ENCODE measurements at regions not wholly inside any gene's neighbourhood (a gene's known extent, or its start where the extent isn't known, plus 50 kb on each side); places are given as distances from the start of the nearest gene placed in this dataset.
A peak's percentile ranks its signal among the peaks of the same experiment; 100 is the strongest.

DNA sequence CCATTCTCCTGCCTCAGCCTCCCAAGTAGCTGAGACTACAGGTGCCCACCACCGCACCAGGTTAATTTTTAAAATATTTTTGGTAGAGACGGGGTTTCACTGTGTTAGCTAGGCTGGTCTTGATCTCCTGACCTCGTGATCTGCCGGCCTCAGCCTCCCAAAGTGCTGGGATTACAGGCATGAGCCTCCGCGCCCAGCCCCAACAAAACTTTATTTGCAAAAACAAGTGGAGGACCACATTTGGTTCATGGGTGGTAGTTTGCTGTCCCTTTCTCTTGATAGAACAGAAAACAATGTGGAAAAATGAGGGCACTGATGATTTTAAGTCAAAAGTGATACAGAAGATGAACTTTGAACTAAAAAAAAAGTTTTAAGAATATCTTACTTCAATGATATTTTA is 121.8 kb upstream of the SERPIND1 start:
- TF ChIP-seq, protein P1, sequence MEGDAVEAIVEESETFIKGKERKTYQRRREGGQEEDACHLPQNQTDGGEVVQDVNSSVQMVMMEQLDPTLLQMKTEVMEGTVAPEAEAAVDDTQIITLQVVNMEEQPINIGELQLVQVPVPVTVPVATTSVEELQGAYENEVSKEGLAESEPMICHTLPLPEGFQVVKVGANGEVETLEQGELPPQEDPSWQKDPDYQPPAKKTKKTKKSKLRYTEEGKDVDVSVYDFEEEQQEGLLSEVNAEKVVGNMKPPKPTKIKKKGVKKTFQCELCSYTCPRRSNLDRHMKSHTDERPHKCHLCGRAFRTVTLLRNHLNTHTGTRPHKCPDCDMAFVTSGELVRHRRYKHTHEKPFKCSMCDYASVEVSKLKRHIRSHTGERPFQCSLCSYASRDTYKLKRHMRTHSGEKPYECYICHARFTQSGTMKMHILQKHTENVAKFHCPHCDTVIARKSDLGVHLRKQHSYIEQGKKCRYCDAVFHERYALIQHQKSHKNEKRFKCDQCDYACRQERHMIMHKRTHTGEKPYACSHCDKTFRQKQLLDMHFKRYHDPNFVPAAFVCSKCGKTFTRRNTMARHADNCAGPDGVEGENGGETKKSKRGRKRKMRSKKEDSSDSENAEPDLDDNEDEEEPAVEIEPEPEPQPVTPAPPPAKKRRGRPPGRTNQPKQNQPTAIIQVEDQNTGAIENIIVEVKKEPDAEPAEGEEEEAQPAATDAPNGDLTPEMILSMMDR (IDR thresholded peaks at IDR 0.05; ENCODE audit: extremely low read depth, low read depth, low read length) = no peak
- no peaks in the 10 kb centered on the region for H3K36me3 ChIP-seq (ENCODE audit: insufficient read depth, low read length)
- no peak for DNase-seq (ENCODE audit: insufficient read length, low spot score, missing footprints)

DNA sequence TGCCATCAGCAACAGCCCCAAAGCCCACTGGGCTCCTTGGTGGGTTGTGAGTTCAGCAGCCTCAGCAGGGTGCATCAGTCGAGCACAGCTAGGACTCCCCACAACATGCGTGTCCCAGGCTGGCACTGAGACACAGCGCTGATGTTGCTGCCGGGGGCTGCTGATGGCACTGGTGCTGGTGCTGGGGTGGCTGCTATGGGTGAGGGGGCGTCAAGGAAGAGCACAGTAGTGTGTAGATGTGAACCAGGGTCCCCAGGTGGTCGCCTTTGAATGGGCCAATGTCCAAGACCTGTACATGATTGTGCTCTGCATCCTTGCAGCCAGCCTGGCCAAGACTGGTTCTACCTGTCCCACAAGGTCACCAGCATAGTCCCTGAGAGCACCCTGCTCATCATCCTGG is 121.3 kb upstream of the SERPIND1 start:
- no peaks in the 10 kb centered on the region for H3K79me2 ChIP-seq (ENCODE audit: insufficient read depth, low read length)
- H3K36me3 ChIP-seq (ENCODE audit: insufficient read depth, low read length) = no peaks in the 10 kb centered on the region
- no peaks in the 10 kb centered on the region for H3K9me3 ChIP-seq (ENCODE audit: low read depth, low read length)
- no peak overlapping the region for H2AFZ ChIP-seq (ENCODE audit: low read length)
- H3K27me3 ChIP-seq (ENCODE audit: insufficient read depth, low read length) = no peaks in the 10 kb centered on the region
- no peak overlapping the region for H3K27ac ChIP-seq (ENCODE audit: low read depth, low read length)
- DNase-seq (ENCODE audit: insufficient read length, low spot score, missing footprints) = peak; percentile 21
- H3K4me3 ChIP-seq (ENCODE audit: insufficient read depth, low read length) = no peak overlapping the region
- H4K20me1 ChIP-seq (ENCODE audit: insufficient read depth, low read length) = no peaks in the 10 kb centered on the region
- no peak overlapping the region for H3K4me2 ChIP-seq (ENCODE audit: insufficient read depth, low read length)
- TF ChIP-seq, protein P1 (IDR thresholded peaks at IDR 0.05; ENCODE audit: extremely low read depth, low read depth, low read length) = no peak
- H3K4me1 ChIP-seq (ENCODE audit: insufficient read depth, low read length) = no peaks in the 10 kb centered on the region

More for the DNA sequence above, 121.8 kb upstream of the SERPIND1 start:
- Histone ChIP-seq H4K20me1 (ENCODE audit: insufficient read depth, low read length) (no peaks in the 10 kb centered on the region), H3K4me2 (ENCODE audit: insufficient read depth, low read length) (no peak overlapping the region), H3K9me3 (ENCODE audit: low read depth, low read length) (no peaks in the 10 kb centered on the region), H2AFZ (ENCODE audit: low read length) (no peak overlapping the region), H3K27ac (ENCODE audit: low read depth, low read length) (no peak overlapping the region), H3K27me3 (ENCODE audit: insufficient read depth, low read length) (no peaks in the 10 kb centered on the region), H3K79me2 (ENCODE audit: insufficient read depth, low read length) (no peaks in the 10 kb centered on the region), H3K4me3 (ENCODE audit: insufficient read depth, low read length) (no peak overlapping the region), H3K4me1 (ENCODE audit: insufficient read depth, low read length) (no peaks in the 10 kb centered on the region)

DNA sequence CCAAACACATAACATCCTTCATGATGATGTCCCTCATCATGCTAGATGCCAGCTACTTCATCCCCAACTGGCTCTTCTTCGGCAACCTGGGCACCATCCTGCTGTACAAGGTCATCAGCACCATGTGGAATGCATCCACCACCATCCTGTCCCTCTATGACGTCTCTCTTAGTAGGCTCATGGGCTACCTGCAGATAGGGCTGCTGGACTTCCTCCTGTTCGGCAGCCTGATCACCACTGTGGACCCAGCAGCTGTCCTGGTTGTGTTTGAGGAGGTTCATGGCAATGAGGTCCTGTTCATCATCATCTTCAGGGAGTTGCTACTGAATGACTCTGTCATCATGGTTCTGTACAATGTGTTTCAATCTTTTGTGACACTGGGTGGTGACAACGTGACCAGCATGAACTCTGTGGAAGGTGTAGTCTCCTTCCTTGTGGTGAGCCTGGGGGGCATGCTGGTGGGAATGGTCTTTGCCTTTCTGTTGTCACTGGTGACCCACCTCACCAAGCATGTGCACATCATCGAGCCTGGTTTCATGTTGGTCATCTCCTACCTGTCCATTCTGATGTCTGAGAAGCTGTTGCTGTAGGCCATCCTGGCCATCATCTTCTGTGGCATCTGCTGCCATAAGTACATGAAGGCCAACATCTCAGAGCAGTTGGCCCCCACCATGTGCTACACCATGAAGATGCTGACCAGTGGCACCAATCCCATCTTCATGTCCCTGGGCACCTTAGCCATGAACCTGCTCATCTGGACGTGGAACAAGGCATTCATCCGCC is 120.7 kb upstream of the SERPIND1 start:
- DNase-seq (ENCODE audit: insufficient read length, low spot score, missing footprints) = no peak
- no peak overlapping the region for H3K27ac ChIP-seq (ENCODE audit: low read depth, low read length)
- no peaks in the 10 kb centered on the region for H4K20me1 ChIP-seq (ENCODE audit: insufficient read depth, low read length)
- H3K36me3 ChIP-seq (ENCODE audit: insufficient read depth, low read length) = no peaks in the 10 kb centered on the region
- no peak overlapping the region for H2AFZ ChIP-seq (ENCODE audit: low read length)
- no peak overlapping the region for H3K4me2 ChIP-seq (ENCODE audit: insufficient read depth, low read length)
- H3K79me2 ChIP-seq (ENCODE audit: insufficient read depth, low read length) = no peaks in the 10 kb centered on the region
- TF ChIP-seq, protein P1 (IDR thresholded peaks at IDR 0.05; ENCODE audit: extremely low read depth, low read depth, low read length) = no peak
- H3K27me3 ChIP-seq (ENCODE audit: insufficient read depth, low read length) = no peaks in the 10 kb centered on the region
- H3K9me3 ChIP-seq (ENCODE audit: low read depth, low read length) = no peaks in the 10 kb centered on the region
- H3K4me3 ChIP-seq (ENCODE audit: insufficient read depth, low read length) = no peak overlapping the region
- H3K4me1 ChIP-seq (ENCODE audit: insufficient read depth, low read length) = no peaks in the 10 kb centered on the region

DNA sequence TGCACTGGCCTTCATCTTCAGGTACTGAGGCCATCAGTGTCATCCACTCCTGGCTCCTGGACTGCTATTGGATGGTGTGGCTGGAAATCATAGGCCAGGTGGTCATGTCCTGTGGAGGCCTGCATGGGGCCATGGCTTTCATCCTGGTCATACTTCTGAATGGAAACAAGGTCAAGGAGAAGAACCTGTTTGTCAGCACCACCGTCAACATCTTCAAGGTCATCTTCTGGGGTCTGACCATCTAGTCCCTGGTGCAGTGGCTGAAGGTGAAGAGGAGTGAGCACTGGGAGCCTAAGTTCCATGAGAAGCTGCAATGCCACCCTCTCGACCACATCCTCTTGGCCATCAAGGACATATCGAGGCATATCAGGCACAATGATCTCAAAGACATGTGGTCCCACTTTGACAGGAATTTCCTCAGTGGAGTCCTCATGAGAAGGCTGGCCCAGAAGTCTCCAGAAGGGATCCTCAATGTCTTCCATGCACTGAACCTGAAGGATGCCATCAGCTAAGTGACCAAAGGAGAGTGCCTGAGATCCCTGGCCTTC is 120.0 kb upstream of the SERPIND1 start:
- TF ChIP-seq, protein P1 (IDR thresholded peaks at IDR 0.05; ENCODE audit: extremely low read depth, low read depth, low read length) = no peak
- Histone ChIP-seq H3K4me3 (ENCODE audit: insufficient read depth, low read length) (no peak overlapping the region), H3K36me3 (ENCODE audit: insufficient read depth, low read length) (no peaks in the 10 kb centered on the region), H3K4me2 (ENCODE audit: insufficient read depth, low read length) (no peak overlapping the region), H3K27me3 (ENCODE audit: insufficient read depth, low read length) (peaks cover 4% of the 10 kb centered on the region), H2AFZ (ENCODE audit: low read length) (no peak overlapping the region), H3K9me3 (ENCODE audit: low read depth, low read length) (no peaks in the 10 kb centered on the region), H3K27ac (ENCODE audit: low read depth, low read length) (no peak overlapping the region), H4K20me1 (ENCODE audit: insufficient read depth, low read length) (no peaks in the 10 kb centered on the region), H3K79me2 (ENCODE audit: insufficient read depth, low read length) (no peaks in the 10 kb centered on the region), H3K4me1 (ENCODE audit: insufficient read depth, low read length) (no peaks in the 10 kb centered on the region)
- no peak for DNase-seq (ENCODE audit: insufficient read length, low spot score, missing footprints)
